Left lung (tissue), 4 donors: ENCODE measurements at regions not wholly inside any gene's neighbourhood (a gene's known extent, or its start where the extent isn't known, plus 50 kb on each side); places are given as distances from the start of the nearest gene placed in this dataset.
"Not testable (repeated sequence)": the region's sequence is repeated elsewhere in the genome, so short reads cannot be mapped to it uniquely, and the experiment has no call there.

Experiments used
- ATAC-seq: fragments of 200-7000 bp; cut with Tn5 transposase; one replicate; pipeline ENCODE4 v1.9.1; 2020; ENCODE audit warnings: moderate library complexity
- DNase-seq, 4 donors: peaks; one replicate each; pipeline ENCODE4 v3.0.0-alpha.2; 2013 to 2020
- H3K27ac ChIP-seq, 2 donors: fragments of 200-600 bp; sonication (generic) in 1 of 2; one replicate each; pipeline versions ENCODE4 v1.5.0 to v1.8.0; 2020 to 2021
- H3K27me3 ChIP-seq, 2 donors: fragments of 200-600 bp; sonication (generic) in 1 of 2; one replicate each; pipeline versions ENCODE4 v1.5.0 to v1.8.0; 2020 to 2021
- H3K36me3 ChIP-seq, 2 donors: fragments of 200-600 bp; sonication (generic) in 1 of 2; one replicate each; pipeline versions ENCODE4 v1.5.0 to v1.8.0; 2020 to 2021
- H3K4me1 ChIP-seq, 2 donors: fragments of 200-600 bp; one replicate each; pipeline ENCODE4 v1.8.0; 2021
- H3K4me3 ChIP-seq, 2 donors: fragments of 200-600 bp; sonication (generic) in 1 of 2; one replicate each; pipeline versions ENCODE4 v1.5.0 to v1.8.0; 2020 to 2021; ENCODE audit warnings: mild to moderate bottlenecking in 1 of 2
- H3K9me3 ChIP-seq, 2 donors: fragments of 200-600 bp; sonication (generic) in 1 of 2; one replicate each; pipeline versions ENCODE4 v1.5.0 to v1.8.0; 2020 to 2021
- CTCF ChIP-seq, 2 donors: fragments of 200-600 bp; sonication (generic) in 1 of 2; IDR thresholded peaks; one replicate each; pipeline versions ENCODE4 v1.5.0 to v1.8.0; 2021; ENCODE audit warnings: antibody characterized with exemption in 2 of 2
- intact Hi-C, 2 donors: fragments of 100-400 bp; cut with DNase I; formaldehyde crosslinking; loops; one replicate each; pipeline versions ENCODE4 v1.11.2 to v1.14.2; 2022
- donor health status: DM: no; HTN: yes; CAD: no.
- donor health status: DM: no; HTN: no; CAD: no.

GRCh38 chr10:81428456-81429134, 446.4 kb upstream of the NRG3 start:
- intact Hi-C loops = no loop called here
- Histone ChIP-seq H3K9me3 (no peaks in the 10 kb centered on the region), H3K27ac (no peak overlapping the region), H3K36me3 (no peaks in the 10 kb centered on the region), H3K4me3 (no peak overlapping the region), H3K4me1 (no peaks in the 10 kb centered on the region), H3K27me3 (no peaks in the 10 kb centered on the region)
- no peak for ATAC-seq
- no peak for DNase-seq
- TF ChIP-seq CTCF (IDR thresholded peaks at IDR 0.05) = no peak

GRCh38 chr10:81439445-81439844, 435.5 kb upstream of the NRG3 start:
- Histone ChIP-seq H3K36me3 (no peaks in the 10 kb centered on the region), H3K9me3 (no peaks in the 10 kb centered on the region), H3K4me1 (no peaks in the 10 kb centered on the region), H3K4me3 (no peak overlapping the region), H3K27ac (no peak overlapping the region), H3K27me3 (no peaks in the 10 kb centered on the region)
- TF ChIP-seq CTCF (IDR thresholded peaks at IDR 0.05) = no peak
- ATAC-seq (peak; percentile 47), DNase-seq (no peak)
- intact Hi-C loops = no loop called here

GRCh38 chr10:81441624-81442023, 433.4 kb upstream of the NRG3 start:
- H3K4me3 ChIP-seq, H3K9me3 ChIP-seq, H3K4me1 ChIP-seq, H3K27me3 ChIP-seq, H3K36me3 ChIP-seq, ATAC-seq, intact Hi-C loops, DNase-seq, H3K27ac ChIP-seq: not testable (repeated sequence)

- Histone ChIP-seq H3K36me3 (no peaks in the 10 kb centered on the region), H3K9me3 (peaks cover 0 to 2% of the 10 kb centered on the region in 2 donors), H3K27ac (no peak overlapping the region), H3K27me3 (no peaks in the 10 kb centered on the region), H3K4me1 (no peaks in the 10 kb centered on the region), H3K4me3 (no peak overlapping the region)
- no peak for TF ChIP-seq CTCF (IDR thresholded peaks at IDR 0.05)
- intact Hi-C loops = no loop called here
- DNase-seq (no peak), ATAC-seq (no peak)
Observed at GRCh38 chr10:81444242-81444929, 430.6 kb upstream of the NRG3 start.

- H3K27ac ChIP-seq = no peak overlapping the region
- peaks cover 0 to 2% of the 10 kb centered on the region in 2 donors for H3K9me3 ChIP-seq
- no peak overlapping the region for H3K4me3 ChIP-seq
- TF ChIP-seq CTCF (IDR thresholded peaks at IDR 0.05) = no peak
- no peaks in the 10 kb centered on the region for H3K36me3 ChIP-seq
- intact Hi-C loops = no loop called here
- H3K27me3 ChIP-seq = no peaks in the 10 kb centered on the region
- no peak for DNase-seq
- ATAC-seq = no peak
- no peaks in the 10 kb centered on the region for H3K4me1 ChIP-seq
Observed at GRCh38 chr10:81450651-81451050, 424.3 kb upstream of the NRG3 start.
